ENCODE measurements at regions not wholly inside any gene's neighbourhood (a gene's known extent, or its start where the extent isn't known, plus 50 kb on each side); places are given as distances from the start of the nearest gene placed in this dataset.
"Not testable (repeated sequence)": the region's sequence is repeated elsewhere in the genome, so short reads cannot be mapped to it uniquely, and the experiment has no call there.

DNA sequence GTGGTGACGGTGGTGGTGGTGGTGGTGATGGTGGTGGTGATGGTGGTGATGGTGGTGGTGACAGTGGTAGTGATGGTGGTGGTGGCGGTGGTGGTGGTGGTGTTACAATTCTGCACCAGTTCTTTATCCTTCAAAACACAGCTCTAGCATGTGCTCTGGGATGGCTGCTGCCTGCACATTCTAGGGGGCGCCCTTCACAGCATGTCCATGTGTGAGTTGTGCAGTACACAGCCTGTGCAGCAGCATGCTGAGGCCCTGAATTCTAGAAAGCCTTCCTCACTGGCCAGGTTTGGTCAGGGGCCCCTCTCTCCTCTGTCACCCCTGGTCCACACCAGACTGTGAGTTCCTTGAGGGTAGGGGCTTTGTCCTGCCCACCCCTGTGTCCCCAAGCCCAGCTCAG, 67.7 kb downstream of the MATN1 start:
- no peak for DNase-seq (ENCODE audit: low read depth)
- H3K4me3 ChIP-seq (ENCODE audit: low read depth, low read length) = no peak overlapping the region
- no peak for TF ChIP-seq POLR2A (IDR thresholded peaks at IDR 0.05; ENCODE audit: extremely low read depth, insufficient read length)

DNA sequence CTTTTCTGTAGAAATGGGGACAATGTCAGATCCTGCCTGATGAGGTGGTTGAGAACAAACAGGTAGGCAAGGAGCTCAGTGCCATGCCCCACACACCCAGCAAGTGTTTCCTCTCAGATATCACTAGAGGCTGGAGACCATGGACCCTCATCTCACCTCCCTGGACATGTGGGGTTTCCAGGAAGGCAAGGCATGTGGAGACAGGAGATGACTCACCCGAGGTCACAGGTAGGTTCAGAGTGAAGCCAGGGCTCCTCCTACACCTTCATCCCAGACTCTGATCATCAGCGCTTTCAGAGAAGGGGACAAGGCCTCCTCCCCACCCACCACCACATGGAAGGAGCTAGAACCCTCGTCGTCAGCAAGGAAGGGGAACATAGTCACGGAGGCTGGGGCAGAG, 69.2 kb downstream of the MATN1 start:
- DNase-seq (ENCODE audit: low read depth) = no peak
- no peak overlapping the region for H3K4me3 ChIP-seq (ENCODE audit: low read depth, low read length)
- no peak for TF ChIP-seq MYC (IDR thresholded peaks at IDR 0.05; ENCODE audit: low read depth, low read length)
- TF ChIP-seq, protein P1, sequence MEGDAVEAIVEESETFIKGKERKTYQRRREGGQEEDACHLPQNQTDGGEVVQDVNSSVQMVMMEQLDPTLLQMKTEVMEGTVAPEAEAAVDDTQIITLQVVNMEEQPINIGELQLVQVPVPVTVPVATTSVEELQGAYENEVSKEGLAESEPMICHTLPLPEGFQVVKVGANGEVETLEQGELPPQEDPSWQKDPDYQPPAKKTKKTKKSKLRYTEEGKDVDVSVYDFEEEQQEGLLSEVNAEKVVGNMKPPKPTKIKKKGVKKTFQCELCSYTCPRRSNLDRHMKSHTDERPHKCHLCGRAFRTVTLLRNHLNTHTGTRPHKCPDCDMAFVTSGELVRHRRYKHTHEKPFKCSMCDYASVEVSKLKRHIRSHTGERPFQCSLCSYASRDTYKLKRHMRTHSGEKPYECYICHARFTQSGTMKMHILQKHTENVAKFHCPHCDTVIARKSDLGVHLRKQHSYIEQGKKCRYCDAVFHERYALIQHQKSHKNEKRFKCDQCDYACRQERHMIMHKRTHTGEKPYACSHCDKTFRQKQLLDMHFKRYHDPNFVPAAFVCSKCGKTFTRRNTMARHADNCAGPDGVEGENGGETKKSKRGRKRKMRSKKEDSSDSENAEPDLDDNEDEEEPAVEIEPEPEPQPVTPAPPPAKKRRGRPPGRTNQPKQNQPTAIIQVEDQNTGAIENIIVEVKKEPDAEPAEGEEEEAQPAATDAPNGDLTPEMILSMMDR (IDR thresholded peaks at IDR 0.05; ENCODE audit: low read depth, low read length) = no peak
- TF ChIP-seq, protein P2, sequence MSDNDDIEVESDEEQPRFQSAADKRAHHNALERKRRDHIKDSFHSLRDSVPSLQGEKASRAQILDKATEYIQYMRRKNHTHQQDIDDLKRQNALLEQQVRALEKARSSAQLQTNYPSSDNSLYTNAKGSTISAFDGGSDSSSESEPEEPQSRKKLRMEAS (IDR thresholded peaks at IDR 0.05; ENCODE audit: low read depth, low read length) = no peak
- no peak for TF ChIP-seq POLR2A (IDR thresholded peaks at IDR 0.05; ENCODE audit: extremely low read depth, insufficient read length)

DNA sequence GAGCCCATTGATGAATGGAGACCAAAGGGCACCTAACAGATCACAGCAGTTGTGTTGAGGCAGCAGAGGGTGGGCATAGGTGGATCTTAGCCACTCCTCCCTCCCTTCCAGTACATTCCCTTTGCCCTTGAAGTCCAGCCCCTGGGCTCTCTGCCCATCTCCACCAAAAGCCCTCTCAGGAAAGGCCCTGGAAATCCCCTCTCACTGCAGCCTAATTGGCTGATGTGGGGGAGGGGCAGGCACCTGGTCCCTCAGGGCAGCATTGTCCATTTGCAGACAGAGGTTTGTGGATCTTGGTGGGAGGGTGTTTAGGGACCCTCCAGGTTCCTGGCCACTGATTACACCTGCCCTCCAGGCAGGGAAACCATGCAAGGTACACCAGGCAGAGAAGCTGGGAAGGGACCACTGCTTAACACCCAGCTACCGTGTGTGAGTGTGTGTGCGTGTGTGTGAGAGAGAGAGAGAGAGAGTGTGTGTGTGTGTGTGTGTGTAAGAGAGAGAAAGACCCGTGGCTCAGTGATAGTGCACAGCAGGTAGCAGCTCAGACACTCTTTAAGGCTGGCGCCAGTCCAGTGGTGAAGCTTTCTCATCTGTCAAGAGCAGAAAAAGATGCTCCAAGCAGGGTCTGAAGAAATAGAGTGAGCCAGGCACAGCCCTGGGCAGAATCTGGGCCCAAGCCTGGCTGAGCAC, 71.1 kb downstream of the MATN1 start:
- TF ChIP-seq MYC (IDR thresholded peaks at IDR 0.05; ENCODE audit: low read depth, low read length) = no peak
- TF ChIP-seq, protein P2 (IDR thresholded peaks at IDR 0.05; ENCODE audit: low read depth, low read length) = no peak
- TF ChIP-seq, protein P1 (IDR thresholded peaks at IDR 0.05; ENCODE audit: low read depth, low read length) = no peak
- no peak for TF ChIP-seq POLR2A (IDR thresholded peaks at IDR 0.05; ENCODE audit: extremely low read depth, insufficient read length)
- DNase-seq (ENCODE audit: low read depth) = no peak
- H3K4me3 ChIP-seq (ENCODE audit: low read depth, low read length) = no peak overlapping the region

DNA sequence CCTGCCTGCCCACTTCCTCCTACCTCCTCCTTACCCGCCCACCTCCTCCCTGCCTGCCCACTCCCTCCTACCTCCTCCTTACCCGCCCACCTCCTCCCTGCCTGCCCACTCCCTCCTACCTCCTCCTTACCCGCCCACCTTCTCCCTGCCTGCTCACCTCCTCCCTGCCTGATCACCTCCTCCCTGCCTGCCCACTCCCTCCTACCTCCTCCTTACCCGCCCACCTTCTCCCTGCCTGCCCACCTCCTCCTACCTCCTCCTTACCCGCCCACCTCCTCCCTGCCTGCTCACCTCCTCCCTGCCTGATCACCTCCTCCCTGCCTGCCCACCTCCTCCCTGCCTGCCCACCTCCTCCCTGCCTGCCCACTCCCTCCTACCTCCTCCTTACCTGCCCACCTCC, 72.0 kb downstream of the MATN1 start:
- H3K4me3 ChIP-seq (ENCODE audit: low read depth, low read length) = not testable (repeated sequence)

DNA sequence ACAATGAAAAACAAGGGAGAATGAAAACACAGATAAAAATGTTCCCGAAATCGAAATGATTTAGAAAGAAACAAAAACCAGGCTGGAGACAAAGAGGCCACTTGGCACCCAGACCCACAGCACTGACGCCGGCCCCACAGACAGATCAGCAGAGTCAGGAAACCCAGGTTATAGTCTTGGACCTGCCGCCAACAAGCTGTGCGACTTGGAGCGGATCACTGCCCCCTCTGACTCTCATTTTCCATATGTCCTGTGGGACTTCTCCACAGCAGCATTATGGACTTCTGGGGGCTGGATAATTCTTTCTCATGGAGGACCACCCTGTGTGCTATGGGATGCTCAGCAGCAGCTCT, 72.4 kb downstream of the MATN1 start:
- TF ChIP-seq, protein P1 (IDR thresholded peaks at IDR 0.05; ENCODE audit: low read depth, low read length) = no peak
- TF ChIP-seq MYC (IDR thresholded peaks at IDR 0.05; ENCODE audit: low read depth, low read length) (no peak), POLR2A (IDR thresholded peaks at IDR 0.05; ENCODE audit: extremely low read depth, insufficient read length) (no peak)
- TF ChIP-seq, protein P2 (IDR thresholded peaks at IDR 0.05; ENCODE audit: low read depth, low read length) = no peak
- DNase-seq (ENCODE audit: low read depth) = no peak
- H3K4me3 ChIP-seq (ENCODE audit: low read depth, low read length) = no peak overlapping the region

More for the DNA sequence above, 72.0 kb downstream of the MATN1 start:
- DNase-seq (ENCODE audit: low read depth) = not testable (repeated sequence)

DNA sequence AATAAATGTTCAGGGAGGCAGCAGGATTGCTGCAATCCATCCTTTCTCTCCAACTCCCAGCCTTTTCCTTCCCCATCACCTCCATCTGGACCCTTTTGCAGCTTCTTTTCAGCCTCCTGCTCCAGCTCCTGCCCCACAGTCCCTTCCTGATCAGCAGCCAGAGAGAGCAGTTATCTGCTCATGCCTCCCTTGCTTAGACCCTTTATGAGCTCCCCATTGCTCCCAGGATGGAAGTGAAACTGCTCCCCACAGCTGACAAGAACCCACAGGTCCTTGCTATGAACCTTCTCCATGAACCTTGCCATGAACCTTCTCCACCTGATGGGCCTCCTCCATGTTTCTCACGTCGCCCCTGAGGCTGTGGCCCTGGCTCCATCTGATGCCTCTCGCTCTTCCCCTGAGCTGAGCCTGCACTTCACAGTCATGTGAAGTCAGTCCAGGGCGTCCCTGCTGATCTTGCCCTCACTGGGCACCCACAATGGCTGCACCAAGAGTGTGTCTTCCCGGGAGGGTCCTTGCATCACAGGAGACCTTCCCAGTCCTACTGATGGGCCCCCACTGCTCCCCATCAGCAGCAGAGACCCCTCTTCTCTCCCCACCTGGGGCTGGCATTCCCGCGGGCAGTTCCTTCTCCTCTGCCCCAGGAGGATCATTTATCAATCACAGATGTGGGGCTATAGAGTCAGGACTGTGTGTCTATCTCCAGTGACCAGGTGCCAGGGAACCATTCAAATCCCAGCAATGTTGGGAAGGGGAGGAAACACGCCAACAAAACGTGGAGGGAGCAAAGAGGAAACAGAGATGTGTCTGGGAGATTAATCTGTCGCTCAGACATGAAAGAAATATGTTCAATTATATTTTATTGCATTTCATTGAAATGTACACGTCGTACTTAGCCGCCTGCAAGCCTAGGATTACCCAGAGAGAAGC, 73.1 kb downstream of the MATN1 start:
- no peak for DNase-seq (ENCODE audit: low read depth)
- TF ChIP-seq POLR2A (IDR thresholded peaks at IDR 0.05; ENCODE audit: extremely low read depth, insufficient read length) (no peak), MYC (IDR thresholded peaks at IDR 0.05; ENCODE audit: low read depth, low read length) (no peak)
- TF ChIP-seq, protein P1 (IDR thresholded peaks at IDR 0.05; ENCODE audit: low read depth, low read length) = no peak
- TF ChIP-seq, protein P2 (IDR thresholded peaks at IDR 0.05; ENCODE audit: low read depth, low read length) = no peak
- no peak overlapping the region for H3K4me3 ChIP-seq (ENCODE audit: low read depth, low read length)

Measured in NB4 (cell line).